GM12873 (cell line): ENCODE measurements at regions not wholly inside any gene's neighbourhood (a gene's known extent, or its start where the extent isn't known, plus 50 kb on each side); places are given as distances from the start of the nearest gene placed in this dataset.

Experiments
- TF ChIP-seq, protein P1 (sequence below): IDR thresholded peaks from 2 replicates; pipeline ENCODE4 v1.5.1; 2012; ENCODE audit warnings: low read depth, mild to moderate bottlenecking, moderate library complexity, low read length, control low read depth; ENCODE audit not compliant: insufficient read depth; ENCODE audit errors: missing control alignments

DNA sequence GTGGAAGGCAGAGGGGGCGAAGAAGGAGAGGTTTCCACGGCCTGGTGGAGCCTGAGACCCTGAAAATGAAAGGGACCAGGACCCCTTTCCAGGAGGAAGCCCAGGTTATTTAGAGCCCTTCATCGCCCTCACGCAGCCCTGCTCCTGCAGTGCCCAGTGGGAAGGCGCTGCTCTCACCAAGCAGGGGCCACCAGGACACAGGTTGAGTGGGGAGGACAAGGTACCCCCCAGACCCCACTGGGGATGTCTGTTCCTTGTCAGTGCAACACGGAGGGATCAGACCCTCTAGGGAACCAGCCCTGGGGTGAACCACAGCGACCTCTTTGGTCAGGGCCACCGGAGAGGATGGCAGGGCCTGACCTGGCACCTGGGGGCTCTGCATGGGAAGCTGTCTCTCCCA lies 163.9 kb downstream of the C16orf95 start:
- TF ChIP-seq, protein P1, sequence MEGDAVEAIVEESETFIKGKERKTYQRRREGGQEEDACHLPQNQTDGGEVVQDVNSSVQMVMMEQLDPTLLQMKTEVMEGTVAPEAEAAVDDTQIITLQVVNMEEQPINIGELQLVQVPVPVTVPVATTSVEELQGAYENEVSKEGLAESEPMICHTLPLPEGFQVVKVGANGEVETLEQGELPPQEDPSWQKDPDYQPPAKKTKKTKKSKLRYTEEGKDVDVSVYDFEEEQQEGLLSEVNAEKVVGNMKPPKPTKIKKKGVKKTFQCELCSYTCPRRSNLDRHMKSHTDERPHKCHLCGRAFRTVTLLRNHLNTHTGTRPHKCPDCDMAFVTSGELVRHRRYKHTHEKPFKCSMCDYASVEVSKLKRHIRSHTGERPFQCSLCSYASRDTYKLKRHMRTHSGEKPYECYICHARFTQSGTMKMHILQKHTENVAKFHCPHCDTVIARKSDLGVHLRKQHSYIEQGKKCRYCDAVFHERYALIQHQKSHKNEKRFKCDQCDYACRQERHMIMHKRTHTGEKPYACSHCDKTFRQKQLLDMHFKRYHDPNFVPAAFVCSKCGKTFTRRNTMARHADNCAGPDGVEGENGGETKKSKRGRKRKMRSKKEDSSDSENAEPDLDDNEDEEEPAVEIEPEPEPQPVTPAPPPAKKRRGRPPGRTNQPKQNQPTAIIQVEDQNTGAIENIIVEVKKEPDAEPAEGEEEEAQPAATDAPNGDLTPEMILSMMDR: no peak

- TF ChIP-seq, protein P1: no peak
Observed at GRCh38 chr16:87156195-87156594, 161.0 kb downstream of the C16orf95 start.

GRCh38 chr16:87160234-87160636 lies 157.0 kb downstream of the C16orf95 start:
- TF ChIP-seq, protein P1: no peak

- TF ChIP-seq, protein P1: no peak
Observed at GRCh38 chr16:87160701-87161337, 156.4 kb downstream of the C16orf95 start.

- TF ChIP-seq, protein P1: no peak
Observed at GRCh38 chr16:87161822-87162676, 155.1 kb downstream of the C16orf95 start.

DNA sequence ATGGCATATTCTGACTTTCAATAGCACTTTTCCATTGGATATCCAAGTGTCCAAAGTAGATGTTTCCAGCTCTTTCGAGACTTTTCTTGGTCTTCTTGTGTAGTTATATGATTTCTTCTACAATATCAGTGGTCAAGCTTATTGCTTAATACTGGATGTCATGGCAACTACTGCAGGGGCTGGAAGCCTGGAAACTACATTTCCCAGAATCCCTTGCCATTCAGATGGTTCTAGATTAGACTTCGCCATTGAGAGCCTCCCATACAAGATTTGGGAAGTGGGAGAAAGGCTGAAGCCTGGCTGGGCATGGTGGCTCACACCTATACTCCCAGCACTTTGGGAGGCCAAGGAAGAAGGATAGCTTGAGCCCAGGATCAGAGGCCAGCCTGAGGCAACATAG lies 153.6 kb downstream of the C16orf95 start:
- TF ChIP-seq, protein P1: no peak

DNA sequence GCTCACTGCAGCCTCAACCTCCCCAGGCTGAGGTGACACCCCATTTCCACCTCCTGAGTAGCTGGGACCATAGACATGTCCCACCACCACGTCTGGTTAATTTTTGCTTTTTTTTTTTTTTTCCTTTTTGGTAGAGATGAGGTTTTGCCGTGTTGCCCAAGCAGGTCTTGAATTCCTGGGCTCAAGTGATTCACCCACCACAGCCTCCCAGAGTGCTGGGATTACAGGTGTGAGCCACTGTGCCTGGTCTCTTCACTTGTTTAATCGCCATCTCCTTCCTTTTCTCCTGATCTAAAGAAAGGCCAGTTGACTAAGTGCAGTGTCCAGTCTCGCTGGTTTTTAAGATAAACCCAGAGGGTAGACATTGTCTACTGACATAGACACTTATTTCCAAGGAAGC lies 152.0 kb downstream of the C16orf95 start:
- TF ChIP-seq, protein P1: no peak
